Suppressor macrophage treated with lipopolysaccharide for 4 hours (primary cell): ENCODE measurements at regions not wholly inside any gene's neighbourhood (a gene's known extent, or its start where the extent isn't known, plus 50 kb on each side); places are given as distances from the start of the nearest gene placed in this dataset.
"Not testable (repeated sequence)": the region's sequence is repeated elsewhere in the genome, so short reads cannot be mapped to it uniquely, and the experiment has no call there.

Experiments used
- DNase-seq: peaks from one replicate; pipeline ENCODE4 v3.0.0-alpha.2; 2020

GRCh38 chr7:46932676-46933424, 649.1 kb downstream of the TNS3 start:
- DNase-seq, result no peak

DNA sequence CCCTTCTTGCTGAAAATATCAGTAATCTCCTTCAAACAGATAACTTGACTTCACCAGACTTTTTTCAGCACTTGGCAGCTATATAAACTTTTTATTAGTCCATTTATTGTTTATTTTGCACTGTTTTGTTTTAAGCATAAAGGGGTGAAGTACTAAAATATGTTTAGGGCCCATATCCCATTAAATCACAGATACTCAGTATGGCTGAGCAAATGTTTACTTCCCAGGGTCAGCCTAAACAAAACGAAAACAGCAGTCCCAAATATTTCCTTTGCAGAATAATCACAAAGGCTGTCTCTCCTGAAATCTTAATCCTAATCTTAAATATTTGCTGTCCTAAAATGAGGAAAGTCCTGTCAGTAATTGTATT, 649.6 kb downstream of the TNS3 start:
- no peak for DNase-seq

DNA sequence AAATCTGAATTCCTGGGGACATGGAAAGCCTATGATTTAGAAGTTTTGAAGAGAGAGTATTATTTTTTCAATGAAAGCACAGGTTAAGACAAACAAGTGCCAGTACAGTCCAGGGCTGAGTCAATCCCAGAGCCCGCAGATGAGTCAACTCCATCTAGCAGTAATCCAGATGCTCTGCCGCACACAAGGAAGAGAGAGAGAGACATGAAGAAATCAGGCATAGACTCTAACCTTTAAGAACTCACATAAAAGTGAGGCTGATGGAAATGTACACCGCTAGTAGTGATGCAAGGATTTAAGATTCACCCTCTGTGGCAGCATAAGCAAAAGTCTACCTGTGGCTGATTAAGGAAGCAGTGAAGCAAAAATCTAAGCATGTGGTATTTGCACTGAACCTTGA, 651.5 kb downstream of the TNS3 start:
- no peak for DNase-seq

DNA sequence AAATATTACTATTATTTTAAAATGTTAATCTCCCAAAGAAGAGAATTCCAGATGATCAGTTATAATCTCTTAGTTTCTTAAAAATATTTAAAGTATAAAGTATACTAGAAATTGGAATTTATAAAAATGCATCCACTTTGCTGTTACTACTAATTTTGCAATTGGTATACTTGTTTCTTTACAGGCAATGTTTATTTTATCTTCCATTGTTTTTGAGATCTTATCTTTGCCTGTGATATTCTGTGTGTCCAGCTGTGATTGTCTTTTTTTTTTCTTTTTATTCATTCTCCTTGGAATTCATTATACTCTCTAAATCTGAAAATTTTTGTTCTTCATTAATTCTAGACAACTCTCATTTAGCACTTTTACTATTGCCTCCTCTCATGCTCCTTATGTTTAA, 652.6 kb downstream of the TNS3 start:
- DNase-seq, result no peak

- DNase-seq, result no peak
Measured at GRCh38 chr7:46928719-46929118, 653.2 kb downstream of the TNS3 start.

- no peak for DNase-seq
Measured at GRCh38 chr7:46927131-46927810, 654.6 kb downstream of the TNS3 start.

GRCh38 chr7:46916581-46916980, 665.3 kb downstream of the TNS3 start:
- DNase-seq, result no peak

DNA sequence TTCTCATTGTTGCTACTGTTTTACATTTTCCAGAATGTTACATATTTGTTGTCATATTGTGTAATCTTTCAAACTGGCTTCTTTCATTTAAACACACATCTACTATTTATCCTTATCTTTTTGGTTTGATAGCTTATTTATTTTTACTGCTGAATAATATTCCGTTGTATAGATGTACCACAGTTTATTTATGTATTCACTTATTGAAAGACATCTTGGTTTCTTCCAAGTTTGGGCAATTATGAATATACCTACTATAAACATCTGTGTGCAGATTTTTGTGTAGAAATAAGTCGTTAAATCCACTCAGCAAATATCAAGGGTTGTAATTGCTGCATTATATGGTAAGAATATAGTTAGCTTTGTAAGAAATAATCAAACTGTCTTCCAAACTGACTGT, 669.2 kb downstream of the TNS3 start:
- no peak for DNase-seq

DNA sequence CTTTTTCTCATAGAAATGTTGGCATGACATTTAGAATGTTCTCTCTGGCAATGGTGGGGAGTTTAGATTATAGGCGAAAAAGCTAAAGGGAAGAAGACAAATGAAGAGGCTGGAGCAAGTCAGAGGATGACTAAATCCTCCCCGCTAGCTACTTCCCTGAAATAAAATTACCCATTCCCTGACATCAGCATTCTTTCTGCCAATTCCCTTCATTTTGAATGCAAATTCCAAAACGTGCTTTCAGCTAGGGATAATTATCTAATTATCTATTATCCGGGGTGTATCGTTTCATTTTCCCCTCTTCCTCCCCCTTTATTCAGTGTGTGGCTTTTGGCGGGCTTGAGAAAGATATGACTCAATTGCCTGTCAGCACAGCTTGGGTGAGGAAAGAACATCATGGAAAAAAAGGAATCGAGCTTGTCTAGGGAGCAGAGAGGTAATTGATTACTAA, 672.3 kb downstream of the TNS3 start:
- DNase-seq, result no peak

- DNase-seq, result no peak
Measured at GRCh38 chr7:46908770-46909169, 673.1 kb downstream of the TNS3 start.

DNA sequence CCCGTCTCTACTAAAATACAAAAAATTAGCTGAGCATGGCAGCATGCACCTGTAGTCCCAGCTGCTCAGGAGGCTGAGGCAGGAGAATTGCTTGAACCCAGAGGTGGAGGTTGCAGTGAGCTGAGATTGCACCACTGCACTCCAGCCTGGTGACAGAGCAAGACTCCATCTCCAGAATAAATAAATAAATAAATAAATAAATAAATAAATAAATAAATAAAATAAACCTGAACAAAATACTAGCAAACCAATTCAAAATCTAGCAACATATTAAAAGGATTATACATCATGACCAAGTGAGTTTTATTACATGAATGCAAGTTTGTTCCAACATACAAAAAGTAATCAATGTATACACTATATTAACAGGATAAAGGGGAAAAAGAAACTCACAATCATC, 677.4 kb downstream of the TNS3 start:
- DNase-seq, result not testable (repeated sequence)

- DNase-seq, result no peak
Measured at GRCh38 chr7:46902463-46902862, 679.4 kb downstream of the TNS3 start.

DNA sequence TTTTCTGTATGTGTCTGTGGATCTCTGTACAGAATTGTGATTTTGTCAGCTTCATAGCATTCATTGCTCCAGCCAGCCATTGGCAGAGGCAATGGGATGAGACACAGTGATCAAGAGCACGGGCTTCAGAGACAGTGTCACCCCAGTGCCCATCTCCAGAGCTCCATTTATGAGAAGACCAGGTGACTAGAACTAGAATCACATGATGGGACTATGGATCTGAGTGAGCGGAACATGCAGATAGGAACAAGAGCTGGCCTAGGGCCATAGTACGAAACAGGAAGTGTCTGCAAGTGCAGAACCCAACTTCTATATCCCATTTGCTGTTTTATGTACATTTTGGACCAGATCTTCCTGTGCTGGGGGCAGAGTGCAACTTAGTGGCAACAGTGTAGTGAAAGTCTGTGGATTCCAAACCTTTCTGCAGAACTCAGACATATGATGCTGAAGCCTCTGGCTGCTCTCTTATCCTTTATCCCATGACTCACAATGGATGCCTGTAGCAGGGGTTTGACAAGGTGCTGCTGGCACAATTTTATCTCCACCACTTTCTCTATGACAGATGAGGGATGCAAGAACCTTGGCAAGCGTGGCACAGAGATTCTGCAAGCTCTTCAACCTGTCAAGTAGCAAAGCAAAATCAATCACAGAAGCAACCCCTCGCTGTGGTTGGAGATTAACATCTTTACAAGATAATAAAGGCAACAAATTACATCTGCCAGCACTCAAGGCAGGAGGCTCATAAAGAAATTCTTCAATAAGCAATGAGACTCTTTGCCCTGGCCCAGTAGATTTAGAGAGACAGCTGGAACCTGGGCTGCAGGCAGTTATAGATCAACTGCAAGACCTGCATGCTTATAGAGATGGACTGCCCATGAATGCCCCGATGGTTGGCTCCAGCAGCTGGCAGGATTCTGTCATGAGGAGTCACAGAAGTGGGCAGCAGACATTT, 681.3 kb downstream of the TNS3 start:
- DNase-seq, result no peak

- DNase-seq, result no peak
Measured at GRCh38 chr7:46897381-46897780, 684.5 kb downstream of the TNS3 start.

DNA sequence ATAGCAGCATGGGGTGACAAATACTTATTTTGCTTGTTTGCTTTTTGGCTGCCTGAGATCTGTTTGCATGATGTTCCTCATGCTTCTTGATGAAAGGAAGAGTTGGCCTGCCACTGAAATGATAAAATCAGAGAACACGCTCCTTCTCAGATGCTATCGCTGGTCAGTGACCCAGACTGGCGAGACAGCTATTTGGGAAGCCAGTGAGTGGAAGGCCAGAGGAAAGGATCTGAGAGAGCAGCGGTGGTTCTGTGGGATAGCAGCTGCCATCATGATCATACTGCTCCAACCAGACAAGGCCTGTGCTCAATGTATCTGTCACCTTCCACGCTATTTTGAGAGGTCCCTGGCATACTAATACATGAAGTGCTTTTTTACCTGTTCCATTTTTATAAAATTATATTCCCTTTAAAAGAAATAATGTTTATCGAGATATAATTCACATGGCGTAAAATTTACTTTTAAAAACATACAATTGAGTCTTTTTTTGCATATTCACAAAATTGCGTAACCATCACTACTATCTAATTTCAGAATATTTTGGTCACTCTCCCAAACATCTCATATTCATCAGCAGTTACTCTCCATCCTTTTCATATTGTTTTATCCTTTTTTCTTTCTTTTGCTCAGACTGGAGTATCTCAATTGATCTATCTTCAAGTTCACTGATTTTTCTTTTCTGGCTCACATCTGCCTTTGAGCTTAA, 695.1 kb downstream of the TNS3 start:
- no peak for DNase-seq

- no peak for DNase-seq
Measured at GRCh38 chr7:46885167-46885566, 696.7 kb downstream of the TNS3 start.

GRCh38 chr7:46881507-46882127, 700.3 kb downstream of the TNS3 start:
- no peak for DNase-seq

GRCh38 chr7:46880508-46881196, 701.3 kb downstream of the TNS3 start:
- no peak for DNase-seq

- DNase-seq, result no peak
Measured at GRCh38 chr7:46879783-46880182, 702.1 kb downstream of the TNS3 start.

- no peak for DNase-seq
Measured at GRCh38 chr7:46871516-46871915, 710.4 kb downstream of the TNS3 start.

DNA sequence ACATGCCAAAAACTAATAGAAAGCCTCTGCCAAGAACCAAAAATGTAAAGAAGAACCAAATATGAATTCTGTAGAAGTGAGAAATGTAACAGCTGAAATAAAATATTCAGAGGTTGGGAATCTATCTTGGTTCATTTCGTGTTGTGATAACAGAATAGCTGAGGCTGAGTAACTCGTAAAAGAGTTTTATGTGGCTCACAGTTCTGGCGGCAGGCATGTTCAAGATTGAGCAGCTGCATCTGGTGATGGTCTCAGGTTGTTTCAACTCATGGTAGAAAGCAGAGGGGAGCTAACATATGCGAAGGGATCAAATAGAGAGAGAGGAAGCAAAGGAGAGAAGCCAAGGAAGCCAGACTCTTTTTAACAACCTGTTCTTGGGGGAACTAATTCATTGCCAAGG, 717.2 kb downstream of the TNS3 start:
- DNase-seq, result no peak

- no peak for DNase-seq
Measured at GRCh38 chr7:46859963-46860475, 721.9 kb downstream of the TNS3 start.
